ENCODE measurements at regions not wholly inside any gene's neighbourhood (a gene's known extent, or its start where the extent isn't known, plus 50 kb on each side); places are given as distances from the start of the nearest gene placed in this dataset.
"Not testable (repeated sequence)": the region's sequence is repeated elsewhere in the genome, so short reads cannot be mapped to it uniquely, and the experiment has no call there.

- no peak for DNase-seq
Observed at GRCh38 chr5:106874974-106875373, 795.8 kb downstream of the EFNA5 start.

- DNase-seq = no peak
Observed at GRCh38 chr5:106874531-106874930, 796.2 kb downstream of the EFNA5 start.

- no peak for DNase-seq
Observed at GRCh38 chr5:106873568-106873967, 797.2 kb downstream of the EFNA5 start.

- no peak for DNase-seq
Observed at GRCh38 chr5:106865279-106865678, 805.5 kb downstream of the EFNA5 start.

GRCh38 chr5:106862450-106863193 is 808.1 kb downstream of the EFNA5 start:
- DNase-seq = no peak

- DNase-seq = no peak
Observed at GRCh38 chr5:106860398-106861044, 810.2 kb downstream of the EFNA5 start.

- no peak for DNase-seq
Observed at GRCh38 chr5:106858616-106859015, 812.1 kb downstream of the EFNA5 start.

GRCh38 chr5:106854922-106855321 is 815.8 kb downstream of the EFNA5 start:
- DNase-seq = no peak

GRCh38 chr5:106854105-106854687 is 816.5 kb downstream of the EFNA5 start:
- no peak for DNase-seq

GRCh38 chr5:106853266-106853665 is 817.5 kb downstream of the EFNA5 start:
- no peak for DNase-seq

- no peak for DNase-seq
Observed at GRCh38 chr5:106849266-106849665, 821.5 kb downstream of the EFNA5 start.

GRCh38 chr5:106843812-106844416 is 826.8 kb downstream of the EFNA5 start:
- DNase-seq = no peak

GRCh38 chr5:106833517-106833916 is 837.2 kb downstream of the EFNA5 start:
- no peak for DNase-seq

GRCh38 chr5:106827061-106827460 is 843.7 kb downstream of the EFNA5 start:
- DNase-seq = no peak

- no peak for DNase-seq
Observed at GRCh38 chr5:106825374-106825773, 845.4 kb downstream of the EFNA5 start.

GRCh38 chr5:106822851-106823250 is 847.9 kb downstream of the EFNA5 start:
- no peak for DNase-seq

- DNase-seq = no peak
Observed at GRCh38 chr5:106818552-106818951, 852.2 kb downstream of the EFNA5 start.

- no peak for DNase-seq
Observed at GRCh38 chr5:106814961-106815360, 855.8 kb downstream of the EFNA5 start.

GRCh38 chr5:106801554-106801953 is 869.2 kb downstream of the EFNA5 start:
- no peak for DNase-seq

- no peak for DNase-seq
Observed at GRCh38 chr5:106797996-106798395, 872.7 kb downstream of the EFNA5 start.

GRCh38 chr5:106796081-106796480 is 874.7 kb downstream of the EFNA5 start:
- no peak for DNase-seq

GRCh38 chr5:106784846-106785245 is 885.9 kb downstream of the EFNA5 start:
- no peak for DNase-seq

GRCh38 chr5:106780355-106780754 is 890.4 kb downstream of the EFNA5 start:
- DNase-seq = no peak

GRCh38 chr5:106776515-106776914 is 894.2 kb downstream of the EFNA5 start:
- DNase-seq = not testable (repeated sequence)

Data from hippocampal formation (tissue), 2 donors.